ENCODE measurements at regions not wholly inside any gene's neighbourhood (a gene's known extent, or its start where the extent isn't known, plus 50 kb on each side); places are given as distances from the start of the nearest gene placed in this dataset.

DNA sequence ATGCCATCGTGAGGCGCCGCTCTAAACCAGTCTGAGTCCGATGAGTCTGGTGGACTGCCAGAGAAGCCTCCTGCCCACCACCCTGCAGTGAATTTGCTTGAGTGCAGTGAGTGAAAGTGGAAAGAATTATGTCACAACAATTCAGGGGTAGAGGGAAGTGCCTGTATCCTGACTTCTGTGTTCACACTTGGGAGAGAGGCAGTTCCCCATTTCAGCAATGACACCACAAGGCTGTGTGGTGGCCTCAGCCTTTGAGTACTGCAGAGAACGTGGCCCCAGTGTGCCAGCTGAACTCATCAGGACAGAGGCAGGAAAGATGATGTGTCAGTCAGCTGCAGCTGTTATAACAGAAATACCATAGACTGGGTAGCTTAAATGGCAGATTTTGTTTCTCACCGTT lies 155.6 kb downstream of the COG6 start:
- POLR2A ChIA-PET, result no interaction called here
- DNase-seq (ENCODE audit: low read depth), result no peak
- 0 out of 2 replicates have a peak, but pooled peaks cover 1% of the 10 kb centered on the region for H3K27me3 ChIP-seq (ENCODE audit: control insufficient read depth, insufficient read depth, low read length)
- H3K36me3 ChIP-seq (ENCODE audit: control insufficient read depth, insufficient read depth, low read length), result no peaks in the 10 kb centered on the region
- CTCF ChIA-PET, result interaction anchor here (0.7 kb wide), 1 partner anchor 54 kb away, joined by 3 read pairs; no protein-coding TSS in a partner anchor
- H3K4me3 ChIP-seq (ENCODE audit: low read depth, low read length), result no peak overlapping the region
- TF ChIP-seq, protein P1, sequence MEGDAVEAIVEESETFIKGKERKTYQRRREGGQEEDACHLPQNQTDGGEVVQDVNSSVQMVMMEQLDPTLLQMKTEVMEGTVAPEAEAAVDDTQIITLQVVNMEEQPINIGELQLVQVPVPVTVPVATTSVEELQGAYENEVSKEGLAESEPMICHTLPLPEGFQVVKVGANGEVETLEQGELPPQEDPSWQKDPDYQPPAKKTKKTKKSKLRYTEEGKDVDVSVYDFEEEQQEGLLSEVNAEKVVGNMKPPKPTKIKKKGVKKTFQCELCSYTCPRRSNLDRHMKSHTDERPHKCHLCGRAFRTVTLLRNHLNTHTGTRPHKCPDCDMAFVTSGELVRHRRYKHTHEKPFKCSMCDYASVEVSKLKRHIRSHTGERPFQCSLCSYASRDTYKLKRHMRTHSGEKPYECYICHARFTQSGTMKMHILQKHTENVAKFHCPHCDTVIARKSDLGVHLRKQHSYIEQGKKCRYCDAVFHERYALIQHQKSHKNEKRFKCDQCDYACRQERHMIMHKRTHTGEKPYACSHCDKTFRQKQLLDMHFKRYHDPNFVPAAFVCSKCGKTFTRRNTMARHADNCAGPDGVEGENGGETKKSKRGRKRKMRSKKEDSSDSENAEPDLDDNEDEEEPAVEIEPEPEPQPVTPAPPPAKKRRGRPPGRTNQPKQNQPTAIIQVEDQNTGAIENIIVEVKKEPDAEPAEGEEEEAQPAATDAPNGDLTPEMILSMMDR (IDR thresholded peaks at IDR 0.05; ENCODE audit: insufficient read depth, low read depth, low read length), result no peak

DNA sequence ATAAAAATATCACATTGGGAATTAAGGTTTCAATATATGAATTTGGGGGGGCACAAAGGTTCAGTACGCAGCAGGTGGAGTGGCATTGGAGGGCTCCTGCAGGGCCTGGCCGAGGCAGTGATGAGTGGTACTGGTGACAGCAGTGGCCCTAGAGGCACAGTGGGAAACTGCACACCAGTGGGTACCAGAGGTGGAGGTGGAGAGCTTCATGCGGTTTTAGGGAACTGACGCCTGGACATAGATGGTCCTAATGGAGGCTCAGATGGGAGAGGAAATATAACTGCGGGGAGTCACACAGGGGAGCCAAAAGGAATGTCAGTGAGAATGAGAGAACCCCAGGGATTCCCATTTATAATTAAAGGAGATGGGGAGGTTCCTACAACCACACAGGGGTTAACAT lies 156.2 kb downstream of the COG6 start:
- TF ChIP-seq, protein P1 (IDR thresholded peaks at IDR 0.05; ENCODE audit: insufficient read depth, low read depth, low read length), result no peak
- Histone ChIP-seq H3K4me3 (ENCODE audit: low read depth, low read length) (no peak overlapping the region), H3K27me3 (ENCODE audit: control insufficient read depth, insufficient read depth, low read length) (0 out of 2 replicates have a peak, but pooled peaks cover 1% of the 10 kb centered on the region), H3K36me3 (ENCODE audit: control insufficient read depth, insufficient read depth, low read length) (no peaks in the 10 kb centered on the region)
- ChIA-PET POLR2A (no interaction called here), CTCF (no interaction called here)
- no peak for DNase-seq (ENCODE audit: low read depth)

DNA sequence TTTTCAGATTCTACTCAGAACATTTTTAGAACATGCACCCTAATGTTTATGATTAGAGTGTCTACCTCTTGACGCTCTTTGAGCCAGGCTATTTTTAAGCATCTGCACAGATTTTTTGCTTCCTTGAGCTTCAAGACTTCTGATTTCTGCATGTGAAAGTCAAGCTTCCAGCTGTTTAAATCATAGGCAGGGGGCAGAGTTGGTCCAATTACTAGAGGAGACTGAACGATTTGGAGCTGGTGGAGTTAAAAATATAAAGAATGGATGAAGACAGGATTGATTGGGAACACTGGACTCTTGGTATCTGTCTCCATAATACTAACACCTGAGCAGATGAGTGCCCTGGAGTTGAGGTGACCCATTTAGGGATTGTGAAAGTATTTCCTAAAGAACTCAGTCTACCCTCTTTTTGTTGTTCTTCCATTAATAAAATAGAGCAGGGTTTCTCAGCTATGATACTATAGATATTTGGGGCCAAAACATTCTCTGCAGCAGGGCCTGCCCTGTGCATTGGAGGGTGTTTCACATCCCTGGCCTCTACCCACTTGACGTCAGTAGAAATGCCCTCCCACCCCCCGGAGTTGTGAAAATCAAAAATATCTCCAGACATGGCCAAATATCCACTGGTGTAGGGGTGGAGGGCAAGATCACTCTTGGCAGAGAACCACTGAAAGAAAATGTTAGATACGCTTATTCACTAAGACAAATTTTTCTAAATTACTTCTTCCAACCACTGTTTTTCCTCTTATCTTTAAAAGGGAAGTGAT lies 160.1 kb downstream of the COG6 start:
- no peaks in the 10 kb centered on the region for H3K27me3 ChIP-seq (ENCODE audit: control insufficient read depth, insufficient read depth, low read length)
- TF ChIP-seq, protein P1 (IDR thresholded peaks at IDR 0.05; ENCODE audit: insufficient read depth, low read depth, low read length), result no peak
- CTCF ChIA-PET, result interaction anchor here (1.3 kb wide), 1 partner anchor 127 kb away, joined by 4 read pairs; no protein-coding TSS in a partner anchor
- POLR2A ChIA-PET, result no interaction called here
- no peaks in the 10 kb centered on the region for H3K36me3 ChIP-seq (ENCODE audit: control insufficient read depth, insufficient read depth, low read length)
- no peak for DNase-seq (ENCODE audit: low read depth)
- H3K4me3 ChIP-seq (ENCODE audit: low read depth, low read length), result no peak overlapping the region

DNA sequence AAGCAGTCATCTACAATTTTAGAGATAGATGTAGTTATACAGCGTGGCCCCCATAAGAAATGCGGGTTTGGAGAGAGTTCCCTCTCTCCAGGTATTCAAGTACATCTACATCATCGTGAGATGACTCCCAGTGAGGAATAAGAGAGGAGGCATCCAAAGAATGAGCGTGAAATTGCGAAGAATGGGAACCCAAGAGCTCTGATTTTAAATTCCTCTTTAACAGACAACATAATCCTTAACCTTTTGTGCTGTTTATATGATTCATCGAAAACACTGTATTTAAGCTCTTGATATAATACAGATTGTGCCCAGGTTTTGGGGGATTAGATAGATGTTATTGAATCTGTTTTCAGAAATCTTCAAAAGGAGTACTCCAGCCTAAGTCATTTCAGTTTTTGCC lies 161.5 kb downstream of the COG6 start:
- Histone ChIP-seq H3K36me3 (ENCODE audit: control insufficient read depth, insufficient read depth, low read length) (no peaks in the 10 kb centered on the region), H3K4me3 (ENCODE audit: low read depth, low read length) (no peak overlapping the region), H3K27me3 (ENCODE audit: control insufficient read depth, insufficient read depth, low read length) (no peaks in the 10 kb centered on the region)
- TF ChIP-seq, protein P1 (IDR thresholded peaks at IDR 0.05; ENCODE audit: insufficient read depth, low read depth, low read length), result no peak
- DNase-seq (ENCODE audit: low read depth), result no peak
- POLR2A ChIA-PET, result no interaction called here
- CTCF ChIA-PET, result interaction anchor here (0.8 to 1.4 kb wide), 2 partner anchors 15 to 39 kb away, joined by 3 to 4 read pairs; no protein-coding TSS in a partner anchor

DNA sequence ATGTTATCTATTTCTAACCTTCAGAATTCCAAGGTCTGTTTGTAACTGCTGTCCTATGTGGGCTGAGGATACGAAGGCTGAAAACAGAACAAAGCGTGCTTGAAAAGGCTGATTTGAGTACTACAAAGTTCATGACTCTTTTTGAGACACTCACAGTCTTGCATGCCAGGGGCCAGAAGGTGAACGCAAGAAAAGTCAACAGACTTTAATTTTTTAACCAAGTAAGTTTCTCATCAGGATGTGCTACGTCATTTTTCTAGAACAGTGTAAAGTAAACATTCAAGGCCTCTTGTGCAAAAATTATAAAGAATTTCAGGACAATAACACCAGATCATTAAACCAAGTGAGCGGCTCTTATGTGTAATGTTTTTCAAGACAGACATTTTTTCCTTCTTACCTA lies 163.5 kb downstream of the COG6 start:
- no peak overlapping the region for H3K4me3 ChIP-seq (ENCODE audit: low read depth, low read length)
- no peaks in the 10 kb centered on the region for H3K36me3 ChIP-seq (ENCODE audit: control insufficient read depth, insufficient read depth, low read length)
- no peaks in the 10 kb centered on the region for H3K27me3 ChIP-seq (ENCODE audit: control insufficient read depth, insufficient read depth, low read length)
- no peak for DNase-seq (ENCODE audit: low read depth)
- TF ChIP-seq, protein P1 (IDR thresholded peaks at IDR 0.05; ENCODE audit: insufficient read depth, low read depth, low read length), result no peak
- POLR2A ChIA-PET, result no interaction called here
- CTCF ChIA-PET, result no interaction called here
